Upper lobe of left lung (tissue), 4 donors: ENCODE measurements at regions not wholly inside any gene's neighbourhood (a gene's known extent, or its start where the extent isn't known, plus 50 kb on each side); places are given as distances from the start of the nearest gene placed in this dataset.

Source experiments
- POLR2A ChIP-seq, 4 donors: fragments of 450-650 bp; IDR thresholded peaks; one replicate each; pipeline ENCODE4 v1.5.1; 2016 to 2017; ENCODE audit warnings: antibody characterized with exemption in 4 of 4, mild to moderate bottlenecking in 2 of 4
- POLR2AphosphoS5 ChIP-seq, 2 donors: sonication (generic); formaldehyde crosslinking; IDR thresholded peaks; one replicate each; pipeline ENCODE4 v1.5.1; 2017; ENCODE audit warnings: antibody characterized with exemption in 2 of 2
- TF ChIP-seq, protein P1 (sequence below), 6 experiments: fragments of 450-650 bp in 4 of 6; fragments of 200-600 bp in 2 of 6; sonication (generic) in 2 of 6; IDR thresholded peaks; one replicate each; pipeline ENCODE4 v1.5.1; 2016 to 2019; ENCODE audit warnings: antibody characterized with exemption in 6 of 6

DNA sequence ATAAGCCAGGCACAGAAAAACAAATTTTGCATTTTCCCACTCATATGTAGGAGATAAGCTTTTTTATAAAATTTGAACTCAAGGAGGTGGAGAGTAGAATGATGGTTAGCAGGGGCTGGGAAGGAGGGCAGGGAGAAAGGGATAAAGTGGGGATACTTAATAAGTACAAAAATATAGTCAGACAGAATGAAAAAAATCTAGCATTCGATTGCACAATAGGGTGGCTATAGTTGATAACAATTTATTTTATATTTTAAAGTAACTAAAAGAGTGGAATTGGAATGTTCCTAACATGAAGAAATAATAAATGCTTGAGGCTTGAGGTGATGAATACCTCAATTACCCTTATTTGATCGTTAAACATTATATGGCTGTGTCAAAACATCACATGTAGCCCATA lies 415.7 kb upstream of the STEAP1 start:
- TF ChIP-seq POLR2AphosphoS5 (IDR thresholded peaks at IDR 0.05) (no peak), POLR2A (IDR thresholded peaks at IDR 0.05) (no peak)
- TF ChIP-seq, protein P1, sequence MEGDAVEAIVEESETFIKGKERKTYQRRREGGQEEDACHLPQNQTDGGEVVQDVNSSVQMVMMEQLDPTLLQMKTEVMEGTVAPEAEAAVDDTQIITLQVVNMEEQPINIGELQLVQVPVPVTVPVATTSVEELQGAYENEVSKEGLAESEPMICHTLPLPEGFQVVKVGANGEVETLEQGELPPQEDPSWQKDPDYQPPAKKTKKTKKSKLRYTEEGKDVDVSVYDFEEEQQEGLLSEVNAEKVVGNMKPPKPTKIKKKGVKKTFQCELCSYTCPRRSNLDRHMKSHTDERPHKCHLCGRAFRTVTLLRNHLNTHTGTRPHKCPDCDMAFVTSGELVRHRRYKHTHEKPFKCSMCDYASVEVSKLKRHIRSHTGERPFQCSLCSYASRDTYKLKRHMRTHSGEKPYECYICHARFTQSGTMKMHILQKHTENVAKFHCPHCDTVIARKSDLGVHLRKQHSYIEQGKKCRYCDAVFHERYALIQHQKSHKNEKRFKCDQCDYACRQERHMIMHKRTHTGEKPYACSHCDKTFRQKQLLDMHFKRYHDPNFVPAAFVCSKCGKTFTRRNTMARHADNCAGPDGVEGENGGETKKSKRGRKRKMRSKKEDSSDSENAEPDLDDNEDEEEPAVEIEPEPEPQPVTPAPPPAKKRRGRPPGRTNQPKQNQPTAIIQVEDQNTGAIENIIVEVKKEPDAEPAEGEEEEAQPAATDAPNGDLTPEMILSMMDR (IDR thresholded peaks at IDR 0.05), result no peak
